ENCODE measurements at regions not wholly inside any gene's neighbourhood (a gene's known extent, or its start where the extent isn't known, plus 50 kb on each side); places are given as distances from the start of the nearest gene placed in this dataset.

DNA sequence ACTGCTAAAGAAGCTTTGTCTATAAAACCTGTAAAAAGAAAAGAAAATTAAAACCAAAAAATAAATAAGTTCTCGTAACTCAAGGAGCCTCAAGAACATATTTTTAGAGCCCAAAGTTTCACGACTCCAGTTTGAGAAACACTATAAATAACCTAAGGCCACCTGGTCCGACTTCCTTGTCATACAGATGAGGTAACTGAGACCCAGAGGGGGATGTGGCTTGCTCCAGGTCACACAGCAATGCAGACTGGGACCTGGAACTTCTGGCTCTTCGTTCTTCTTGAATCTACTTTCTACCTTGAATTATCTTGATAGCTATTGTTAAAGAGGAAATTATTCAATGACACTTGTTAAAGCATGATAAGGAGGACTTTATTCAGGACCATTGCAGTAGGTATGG is 514.8 kb downstream of the CDK5RAP2 start:
- TF ChIP-seq, protein P1, sequence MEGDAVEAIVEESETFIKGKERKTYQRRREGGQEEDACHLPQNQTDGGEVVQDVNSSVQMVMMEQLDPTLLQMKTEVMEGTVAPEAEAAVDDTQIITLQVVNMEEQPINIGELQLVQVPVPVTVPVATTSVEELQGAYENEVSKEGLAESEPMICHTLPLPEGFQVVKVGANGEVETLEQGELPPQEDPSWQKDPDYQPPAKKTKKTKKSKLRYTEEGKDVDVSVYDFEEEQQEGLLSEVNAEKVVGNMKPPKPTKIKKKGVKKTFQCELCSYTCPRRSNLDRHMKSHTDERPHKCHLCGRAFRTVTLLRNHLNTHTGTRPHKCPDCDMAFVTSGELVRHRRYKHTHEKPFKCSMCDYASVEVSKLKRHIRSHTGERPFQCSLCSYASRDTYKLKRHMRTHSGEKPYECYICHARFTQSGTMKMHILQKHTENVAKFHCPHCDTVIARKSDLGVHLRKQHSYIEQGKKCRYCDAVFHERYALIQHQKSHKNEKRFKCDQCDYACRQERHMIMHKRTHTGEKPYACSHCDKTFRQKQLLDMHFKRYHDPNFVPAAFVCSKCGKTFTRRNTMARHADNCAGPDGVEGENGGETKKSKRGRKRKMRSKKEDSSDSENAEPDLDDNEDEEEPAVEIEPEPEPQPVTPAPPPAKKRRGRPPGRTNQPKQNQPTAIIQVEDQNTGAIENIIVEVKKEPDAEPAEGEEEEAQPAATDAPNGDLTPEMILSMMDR (IDR thresholded peaks at IDR 0.05) = no peak
- TF ChIP-seq SMC3 (IDR thresholded peaks at IDR 0.05) (no peak), EP300 (IDR thresholded peaks at IDR 0.05) (no peak), RNF2 (IDR thresholded peaks at IDR 0.05; ENCODE audit: borderline replicate concordance, low read depth) (no peak), HDAC2 (IDR thresholded peaks at IDR 0.05) (no peak), RAD21 (conservative IDR thresholded peaks at IDR 0.05 in 1 of 2, IDR thresholded peaks at IDR 0.05 in 1 of 2) (no peak), KDM5A (IDR thresholded peaks at IDR 0.05) (no peak), MAFK (IDR thresholded peaks at IDR 0.05; ENCODE audit: partially characterized antibody) (no peak), CEBPB (IDR thresholded peaks at IDR 0.05) (no peak), ESRRA (IDR thresholded peaks at IDR 0.05; ENCODE audit: borderline replicate concordance, low read length) (no peak), ZFP36 (IDR thresholded peaks at IDR 0.05; ENCODE audit: borderline replicate concordance, partially characterized antibody) (no peak)
- TF ChIP-seq, protein P2, sequence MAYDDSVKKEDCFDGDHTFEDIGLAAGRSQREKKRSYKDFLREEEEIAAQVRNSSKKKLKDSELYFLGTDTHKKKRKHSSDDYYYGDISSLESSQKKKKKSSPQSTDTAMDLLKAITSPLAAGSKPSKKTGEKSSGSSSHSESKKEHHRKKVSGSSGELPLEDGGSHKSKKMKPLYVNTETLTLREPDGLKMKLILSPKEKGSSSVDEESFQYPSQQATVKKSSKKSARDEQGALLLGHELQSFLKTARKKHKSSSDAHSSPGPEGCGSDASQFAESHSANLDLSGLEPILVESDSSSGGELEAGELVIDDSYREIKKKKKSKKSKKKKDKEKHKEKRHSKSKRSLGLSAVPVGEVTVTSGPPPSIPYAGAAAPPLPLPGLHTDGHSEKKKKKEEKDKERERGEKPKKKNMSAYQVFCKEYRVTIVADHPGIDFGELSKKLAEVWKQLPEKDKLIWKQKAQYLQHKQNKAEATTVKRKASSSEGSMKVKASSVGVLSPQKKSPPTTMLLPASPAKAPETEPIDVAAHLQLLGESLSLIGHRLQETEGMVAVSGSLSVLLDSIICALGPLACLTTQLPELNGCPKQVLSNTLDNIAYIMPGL (CRISPR knock-in tag; IDR thresholded peaks at IDR 0.05; ENCODE audit: borderline replicate concordance) = no peak
- TF ChIP-seq, protein P3, sequence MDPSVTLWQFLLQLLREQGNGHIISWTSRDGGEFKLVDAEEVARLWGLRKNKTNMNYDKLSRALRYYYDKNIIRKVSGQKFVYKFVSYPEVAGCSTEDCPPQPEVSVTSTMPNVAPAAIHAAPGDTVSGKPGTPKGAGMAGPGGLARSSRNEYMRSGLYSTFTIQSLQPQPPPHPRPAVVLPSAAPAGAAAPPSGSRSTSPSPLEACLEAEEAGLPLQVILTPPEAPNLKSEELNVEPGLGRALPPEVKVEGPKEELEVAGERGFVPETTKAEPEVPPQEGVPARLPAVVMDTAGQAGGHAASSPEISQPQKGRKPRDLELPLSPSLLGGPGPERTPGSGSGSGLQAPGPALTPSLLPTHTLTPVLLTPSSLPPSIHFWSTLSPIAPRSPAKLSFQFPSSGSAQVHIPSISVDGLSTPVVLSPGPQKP (IDR thresholded peaks at IDR 0.05; ENCODE audit: low read depth, low read length) = no peak

Measured in A549 (cell line).